ENCODE measurements at regions not wholly inside any gene's neighbourhood (a gene's known extent, or its start where the extent isn't known, plus 50 kb on each side); places are given as distances from the start of the nearest gene placed in this dataset.
"Not testable (repeated sequence)": the region's sequence is repeated elsewhere in the genome, so short reads cannot be mapped to it uniquely, and the experiment has no call there.

GRCh38 chr16:52002026-52002425 lies 544.9 kb downstream of the TOX3 start:
- no peak for DNase-seq
- no peak overlapping the region for H3K4me3 Mint-ChIP-seq
- POLR2A ChIA-PET = no interaction called here
- no peaks in the 10 kb centered on the region for H3K4me1 Mint-ChIP-seq
- H3K36me3 Mint-ChIP-seq = no peaks in the 10 kb centered on the region
- H3K27me3 Mint-ChIP-seq = no peaks in the 10 kb centered on the region
- peaks cover 3% of the 10 kb centered on the region for H3K9me3 Mint-ChIP-seq
- no peak overlapping the region for H3K27ac Mint-ChIP-seq
- no peak for ATAC-seq (ENCODE audit: low read depth)

GRCh38 chr16:51996516-51996915 lies 550.4 kb downstream of the TOX3 start:
- ATAC-seq (ENCODE audit: low read depth) (no peak), DNase-seq (no peak)
- Mint-ChIP-seq H3K4me3 (no peak overlapping the region), H3K27me3 (no peaks in the 10 kb centered on the region), H3K9me3 (peaks cover 3% of the 10 kb centered on the region), H3K27ac (no peak overlapping the region), H3K36me3 (no peaks in the 10 kb centered on the region), H3K4me1 (no peaks in the 10 kb centered on the region)
- POLR2A ChIA-PET = no interaction called here

GRCh38 chr16:51994597-51994996 lies 552.3 kb downstream of the TOX3 start:
- Mint-ChIP-seq H3K27ac (no peak overlapping the region), H3K4me1 (no peaks in the 10 kb centered on the region), H3K9me3 (peaks cover 10% of the 10 kb centered on the region), H3K27me3 (no peaks in the 10 kb centered on the region), H3K36me3 (no peaks in the 10 kb centered on the region), H3K4me3 (no peak overlapping the region)
- DNase-seq (no peak), ATAC-seq (ENCODE audit: low read depth) (no peak)
- POLR2A ChIA-PET = no interaction called here

- H3K9me3 Mint-ChIP-seq = peaks cover 7% of the 10 kb centered on the region
- POLR2A ChIA-PET = no interaction called here
- no peaks in the 10 kb centered on the region for H3K4me1 Mint-ChIP-seq
- H3K36me3 Mint-ChIP-seq = no peaks in the 10 kb centered on the region
- no peak overlapping the region for H3K4me3 Mint-ChIP-seq
- H3K27ac Mint-ChIP-seq = no peak overlapping the region
- ATAC-seq (ENCODE audit: low read depth) (no peak), DNase-seq (no peak)
- no peaks in the 10 kb centered on the region for H3K27me3 Mint-ChIP-seq
These were observed 557.2 kb downstream of the TOX3 start for GRCh38 chr16:51989637-51990230.

DNA sequence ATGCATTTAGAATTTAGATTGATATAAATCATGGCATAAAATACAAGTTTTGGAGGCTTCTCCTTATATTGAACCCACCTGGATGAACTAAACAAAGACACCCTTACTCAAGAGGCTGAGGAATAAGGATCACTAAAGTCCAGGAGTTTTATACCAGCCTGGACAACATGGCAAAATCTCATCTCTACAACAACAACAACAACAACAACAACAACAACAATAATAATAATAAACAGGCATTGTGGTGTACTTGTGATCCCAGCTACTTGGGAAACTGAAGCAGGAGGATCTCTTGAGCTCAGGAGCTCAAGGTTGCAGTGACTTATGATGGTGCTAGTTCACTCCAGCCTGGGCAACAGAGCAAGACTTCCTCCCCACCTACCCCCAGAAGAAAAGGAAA lies 558.0 kb downstream of the TOX3 start:
- no peak overlapping the region for H3K27ac Mint-ChIP-seq
- ATAC-seq (ENCODE audit: low read depth) = no peak
- no peaks in the 10 kb centered on the region for H3K36me3 Mint-ChIP-seq
- H3K4me1 Mint-ChIP-seq = no peaks in the 10 kb centered on the region
- no peak for DNase-seq
- peaks cover 7% of the 10 kb centered on the region for H3K9me3 Mint-ChIP-seq
- POLR2A ChIA-PET = no interaction called here
- no peaks in the 10 kb centered on the region for H3K27me3 Mint-ChIP-seq
- no peak overlapping the region for H3K4me3 Mint-ChIP-seq

DNA sequence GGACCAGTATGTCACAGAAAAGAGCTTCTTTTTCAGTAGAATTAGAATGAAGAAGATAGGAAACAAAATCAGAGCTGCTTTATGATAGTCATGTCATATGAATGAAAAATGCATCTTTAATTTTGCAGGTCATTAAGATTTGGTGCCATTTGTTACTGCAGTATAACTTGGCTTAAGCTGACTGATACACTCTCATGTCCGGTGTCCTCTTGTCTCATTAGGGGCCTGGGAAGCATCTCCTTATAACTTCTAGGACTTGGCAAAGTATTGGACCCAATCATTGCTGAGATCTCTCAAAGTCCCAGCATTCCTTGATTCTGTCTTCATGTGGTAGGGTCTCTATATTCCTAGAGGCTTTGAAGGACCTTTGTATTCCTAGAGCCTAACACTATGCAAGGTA lies 559.4 kb downstream of the TOX3 start:
- DNase-seq = no peak
- no peak overlapping the region for H3K4me3 Mint-ChIP-seq
- H3K36me3 Mint-ChIP-seq = no peaks in the 10 kb centered on the region
- no peaks in the 10 kb centered on the region for H3K27me3 Mint-ChIP-seq
- POLR2A ChIA-PET = no interaction called here
- H3K9me3 Mint-ChIP-seq = peaks cover 7% of the 10 kb centered on the region
- no peaks in the 10 kb centered on the region for H3K4me1 Mint-ChIP-seq
- no peak for ATAC-seq (ENCODE audit: low read depth)
- H3K27ac Mint-ChIP-seq = no peak overlapping the region

GRCh38 chr16:51986717-51987116 lies 560.2 kb downstream of the TOX3 start:
- DNase-seq (no peak), ATAC-seq (ENCODE audit: low read depth) (no peak)
- Mint-ChIP-seq H3K27me3 (no peaks in the 10 kb centered on the region), H3K27ac (no peak overlapping the region), H3K36me3 (no peaks in the 10 kb centered on the region), H3K4me3 (no peak overlapping the region), H3K9me3 (peaks cover 7% of the 10 kb centered on the region), H3K4me1 (no peaks in the 10 kb centered on the region)
- POLR2A ChIA-PET = no interaction called here

DNA sequence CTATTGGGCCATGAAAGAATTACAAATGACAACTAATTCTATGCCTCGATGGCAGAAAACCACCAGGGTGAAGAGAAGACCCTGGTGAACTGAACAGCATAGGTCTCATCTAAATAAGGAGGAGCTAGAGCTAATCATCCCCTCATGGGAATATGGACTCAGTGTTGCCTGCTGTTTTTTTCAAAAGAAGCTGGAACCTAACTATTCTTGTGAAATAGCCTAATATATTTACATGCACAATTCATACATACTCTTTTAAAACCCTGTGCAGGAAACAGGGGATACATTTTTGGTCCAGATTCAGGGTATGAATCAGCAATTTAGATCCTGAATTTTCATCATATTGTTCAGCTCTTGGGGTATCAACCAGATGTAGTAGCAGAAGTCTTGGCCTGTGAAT lies 560.6 kb downstream of the TOX3 start:
- Mint-ChIP-seq H3K9me3 (peaks cover 6% of the 10 kb centered on the region), H3K27me3 (no peaks in the 10 kb centered on the region), H3K27ac (no peak overlapping the region), H3K36me3 (no peaks in the 10 kb centered on the region), H3K4me3 (no peak overlapping the region), H3K4me1 (no peaks in the 10 kb centered on the region)
- no peak for ATAC-seq (ENCODE audit: low read depth)
- no peak for DNase-seq
- POLR2A ChIA-PET = no interaction called here

DNA sequence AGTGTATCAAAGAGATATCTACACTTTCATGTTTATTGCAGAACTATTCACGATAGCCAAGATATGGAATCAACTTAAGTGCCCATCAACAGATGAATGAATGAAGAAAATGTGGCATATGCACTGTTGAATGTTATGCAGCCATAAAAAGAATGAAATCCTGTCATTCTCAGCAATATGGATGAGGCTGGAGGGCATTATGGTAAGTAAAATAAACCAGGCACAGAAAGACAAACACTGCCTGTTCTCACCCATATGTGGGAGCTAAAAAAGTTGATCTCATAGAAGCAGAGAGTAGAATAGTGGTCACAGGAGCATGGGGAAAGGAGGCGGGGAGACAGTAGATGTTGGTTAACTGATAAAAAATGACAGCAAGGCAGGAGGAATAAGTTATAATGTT lies 561.8 kb downstream of the TOX3 start:
- POLR2A ChIA-PET = no interaction called here
- no peaks in the 10 kb centered on the region for H3K27me3 Mint-ChIP-seq
- no peak overlapping the region for H3K4me3 Mint-ChIP-seq
- ATAC-seq (ENCODE audit: low read depth) = no peak
- no peaks in the 10 kb centered on the region for H3K4me1 Mint-ChIP-seq
- no peak overlapping the region for H3K27ac Mint-ChIP-seq
- no peaks in the 10 kb centered on the region for H3K9me3 Mint-ChIP-seq
- H3K36me3 Mint-ChIP-seq = no peaks in the 10 kb centered on the region
- DNase-seq = no peak

DNA sequence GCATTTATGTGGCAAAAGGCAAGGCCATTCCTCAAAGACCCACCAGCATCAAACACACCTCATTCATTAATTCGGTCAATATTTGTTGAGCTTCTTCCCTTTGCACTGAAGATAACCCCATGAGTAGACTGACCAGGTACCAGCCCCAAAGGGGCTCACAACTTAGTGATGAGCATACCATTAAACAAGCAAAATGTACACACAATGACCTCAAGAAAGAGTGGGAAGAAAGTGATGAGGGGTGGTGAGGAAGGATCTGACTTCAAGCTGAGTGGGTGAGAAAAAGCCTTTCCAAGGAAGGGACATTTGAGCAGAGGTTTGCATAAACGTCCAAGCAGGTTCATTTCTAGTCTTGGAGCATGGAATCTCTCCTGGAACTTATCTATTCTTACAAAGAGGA lies 562.5 kb downstream of the TOX3 start:
- H3K36me3 Mint-ChIP-seq = no peaks in the 10 kb centered on the region
- ATAC-seq (ENCODE audit: low read depth) = no peak
- no peak overlapping the region for H3K4me3 Mint-ChIP-seq

GRCh38 chr16:51982715-51983680 lies 563.9 kb downstream of the TOX3 start:
- Mint-ChIP-seq H3K4me3 (no peak overlapping the region), H3K9me3 (no peaks in the 10 kb centered on the region), H3K4me1 (no peaks in the 10 kb centered on the region), H3K27me3 (no peaks in the 10 kb centered on the region), H3K27ac (no peak overlapping the region), H3K36me3 (no peaks in the 10 kb centered on the region)
- ATAC-seq (ENCODE audit: low read depth) = no peak
- DNase-seq = no peak
- POLR2A ChIA-PET = no interaction called here

More for the DNA sequence above, 562.5 kb downstream of the TOX3 start:
- POLR2A ChIA-PET = no interaction called here
- H3K4me1 Mint-ChIP-seq = no peaks in the 10 kb centered on the region
- H3K27ac Mint-ChIP-seq = no peak overlapping the region
- no peak for DNase-seq
- no peaks in the 10 kb centered on the region for H3K27me3 Mint-ChIP-seq
- H3K9me3 Mint-ChIP-seq = no peaks in the 10 kb centered on the region

DNA sequence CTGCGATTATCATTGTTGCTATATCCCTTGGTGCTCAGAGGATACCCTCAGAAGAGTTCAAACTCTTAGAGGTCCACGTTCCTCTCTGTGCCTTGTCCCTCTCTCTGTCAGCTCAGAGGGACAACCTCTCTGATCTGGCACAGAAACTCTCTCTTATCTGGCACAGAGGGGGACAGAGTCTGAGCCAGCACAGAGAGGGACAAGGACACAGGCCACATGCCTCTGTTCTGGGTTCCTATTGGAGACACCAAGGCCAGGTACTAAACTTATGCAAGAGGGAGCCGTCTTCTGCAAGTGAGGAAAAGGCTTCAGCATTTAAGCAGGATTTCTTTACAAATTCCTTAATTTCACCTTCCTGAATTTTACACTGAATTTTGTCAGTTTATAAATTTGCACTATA lies 565.2 kb downstream of the TOX3 start:
- H3K27me3 Mint-ChIP-seq = no peaks in the 10 kb centered on the region
- no peak for DNase-seq
- H3K27ac Mint-ChIP-seq = no peak overlapping the region
- H3K9me3 Mint-ChIP-seq = no peaks in the 10 kb centered on the region
- POLR2A ChIA-PET = no interaction called here
- H3K4me3 Mint-ChIP-seq = no peak overlapping the region
- no peaks in the 10 kb centered on the region for H3K36me3 Mint-ChIP-seq
- ATAC-seq (ENCODE audit: low read depth) = no peak
- no peaks in the 10 kb centered on the region for H3K4me1 Mint-ChIP-seq

- H3K4me3 Mint-ChIP-seq; H3K27ac Mint-ChIP-seq; ATAC-seq (ENCODE audit: low read depth); H3K9me3 Mint-ChIP-seq; DNase-seq; POLR2A ChIA-PET; H3K36me3 Mint-ChIP-seq; H3K27me3 Mint-ChIP-seq; H3K4me1 Mint-ChIP-seq: not testable (repeated sequence)
These were observed 569.4 kb downstream of the TOX3 start for GRCh38 chr16:51977506-51977905.

GRCh38 chr16:51971184-51971583 lies 575.8 kb downstream of the TOX3 start:
- DNase-seq = no peak
- Mint-ChIP-seq H3K27me3 (no peaks in the 10 kb centered on the region), H3K36me3 (no peaks in the 10 kb centered on the region), H3K27ac (no peak overlapping the region), H3K4me3 (no peak overlapping the region), H3K9me3 (peaks cover 3% of the 10 kb centered on the region), H3K4me1 (no peaks in the 10 kb centered on the region)
- ATAC-seq (ENCODE audit: low read depth) = no peak
- POLR2A ChIA-PET = no interaction called here
